H1 (cell line): ENCODE measurements at regions not wholly inside any gene's neighbourhood (a gene's known extent, or its start where the extent isn't known, plus 50 kb on each side); places are given as distances from the start of the nearest gene placed in this dataset.

Experiments
- CTCF ChIP-seq, 3 experiments: IDR thresholded peaks; 1 replicate in 2 of 3; 2 replicates in 1 of 3; pipeline versions ENCODE4 v1.5.1 to v1.6.1; 2011; ENCODE audit warnings: low read length in 3 of 3, mild to moderate bottlenecking in 3 of 3, inconsistent platforms in 2 of 3, low read depth in 1 of 3, moderate library complexity in 1 of 3; ENCODE audit not compliant: insufficient read depth in 1 of 3; ENCODE audit errors: control extremely low read depth in 1 of 3
- MAX ChIP-seq: IDR thresholded peaks from 2 replicates; pipeline ENCODE4 v1.6.1; 2012; ENCODE audit warnings: inconsistent platforms
- NANOG ChIP-seq: IDR thresholded peaks from 2 replicates; pipeline ENCODE4 v1.6.1; 2011; ENCODE audit warnings: low read length, low read depth, mild to moderate bottlenecking, inconsistent platforms; ENCODE audit not compliant: insufficient read depth, poor library complexity, severe bottlenecking
- PHF8 ChIP-seq: fragments of 200-600 bp; sonication (generic); conservative IDR thresholded peaks from 2 replicates; pipeline ENCODE4 v1.7.1; 2012; ENCODE audit warnings: low read depth, mild to moderate bottlenecking, inconsistent platforms, low read length, moderate library complexity

- no peak for TF ChIP-seq PHF8
- no peak for TF ChIP-seq CTCF (IDR thresholded peaks at IDR 0.05; ENCODE audit: control extremely low read depth in 1 of 3, insufficient read depth in 1 of 3, low read depth in 1 of 3, low read length in 3 of 3)
- TF ChIP-seq MAX, result no peak
- TF ChIP-seq NANOG, result no peak
Observed at GRCh38 chr4:100582146-100582545, 64.3 kb upstream of the EMCN start.
